Endothelial cell (in vitro differentiated cells): ENCODE measurements at regions not wholly inside any gene's neighbourhood (a gene's known extent, or its start where the extent isn't known, plus 50 kb on each side); places are given as distances from the start of the nearest gene placed in this dataset.

Experiments used
- DNase-seq: peaks from one replicate; pipeline ENCODE4 v3.0.0; 2021; ENCODE audit warnings: low spot score
- H3K27ac Mint-ChIP-seq: one replicate; pipeline ENCODE4 v1.8.0; 2021; ENCODE audit warnings: mixed read lengths, inconsistent platforms; ENCODE audit not compliant: unreplicated experiment
- H3K27me3 Mint-ChIP-seq: one replicate; pipeline ENCODE4 v1.8.0; 2021; ENCODE audit warnings: mild to moderate bottlenecking, moderate library complexity, mixed read lengths, inconsistent platforms; ENCODE audit not compliant: unreplicated experiment
- H3K36me3 Mint-ChIP-seq: one replicate; pipeline ENCODE4 v1.8.0; 2021; ENCODE audit warnings: mild to moderate bottlenecking, low read depth, mixed read lengths, inconsistent platforms; ENCODE audit not compliant: unreplicated experiment
- H3K4me1 Mint-ChIP-seq: one replicate; pipeline ENCODE4 v1.8.0; 2021; ENCODE audit warnings: mild to moderate bottlenecking, mixed read lengths, inconsistent platforms; ENCODE audit not compliant: unreplicated experiment
- H3K4me3 Mint-ChIP-seq: one replicate; pipeline ENCODE4 v1.8.0; 2021; ENCODE audit warnings: mild to moderate bottlenecking, mixed read lengths, inconsistent platforms; ENCODE audit not compliant: unreplicated experiment
- H3K9me3 Mint-ChIP-seq: one replicate; pipeline ENCODE4 v1.8.0; 2021; ENCODE audit warnings: mixed read lengths, inconsistent platforms; ENCODE audit not compliant: unreplicated experiment
- TF ChIP-seq, protein P1 (sequence below): fragments of 200-600 bp; sonication (generic); IDR thresholded peaks from one replicate; pipeline ENCODE4 v1.5.0; 2021; ENCODE audit warnings: antibody characterized with exemption; ENCODE audit not compliant: unreplicated experiment

DNA sequence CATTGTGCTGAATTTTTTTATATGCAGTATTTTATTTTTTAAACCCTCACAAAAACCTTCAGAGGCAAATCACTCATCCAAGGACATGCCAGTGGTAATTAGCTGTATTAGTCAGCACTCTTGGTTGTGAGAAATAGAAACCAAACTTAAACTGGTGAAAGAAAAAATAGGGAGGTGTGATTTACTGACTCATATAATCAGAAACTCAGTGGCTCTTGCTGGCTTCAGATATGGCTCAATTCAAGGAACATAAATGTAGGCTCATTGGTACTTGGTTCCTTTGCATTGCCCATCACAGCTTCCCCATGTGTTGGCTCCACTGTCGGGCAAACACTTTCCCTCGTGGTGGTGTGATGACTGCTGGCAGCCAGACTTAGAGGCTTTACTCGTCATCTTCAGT, 497.2 kb downstream of the MAT2B start:
- Mint-ChIP-seq H3K27ac (no peak overlapping the region), H3K4me1 (no peaks in the 10 kb centered on the region), H3K9me3 (no peaks in the 10 kb centered on the region), H3K36me3 (no peaks in the 10 kb centered on the region), H3K27me3 (no peaks in the 10 kb centered on the region), H3K4me3 (no peak overlapping the region)
- TF ChIP-seq, protein P1, sequence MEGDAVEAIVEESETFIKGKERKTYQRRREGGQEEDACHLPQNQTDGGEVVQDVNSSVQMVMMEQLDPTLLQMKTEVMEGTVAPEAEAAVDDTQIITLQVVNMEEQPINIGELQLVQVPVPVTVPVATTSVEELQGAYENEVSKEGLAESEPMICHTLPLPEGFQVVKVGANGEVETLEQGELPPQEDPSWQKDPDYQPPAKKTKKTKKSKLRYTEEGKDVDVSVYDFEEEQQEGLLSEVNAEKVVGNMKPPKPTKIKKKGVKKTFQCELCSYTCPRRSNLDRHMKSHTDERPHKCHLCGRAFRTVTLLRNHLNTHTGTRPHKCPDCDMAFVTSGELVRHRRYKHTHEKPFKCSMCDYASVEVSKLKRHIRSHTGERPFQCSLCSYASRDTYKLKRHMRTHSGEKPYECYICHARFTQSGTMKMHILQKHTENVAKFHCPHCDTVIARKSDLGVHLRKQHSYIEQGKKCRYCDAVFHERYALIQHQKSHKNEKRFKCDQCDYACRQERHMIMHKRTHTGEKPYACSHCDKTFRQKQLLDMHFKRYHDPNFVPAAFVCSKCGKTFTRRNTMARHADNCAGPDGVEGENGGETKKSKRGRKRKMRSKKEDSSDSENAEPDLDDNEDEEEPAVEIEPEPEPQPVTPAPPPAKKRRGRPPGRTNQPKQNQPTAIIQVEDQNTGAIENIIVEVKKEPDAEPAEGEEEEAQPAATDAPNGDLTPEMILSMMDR = no peak
- DNase-seq = no peak

DNA sequence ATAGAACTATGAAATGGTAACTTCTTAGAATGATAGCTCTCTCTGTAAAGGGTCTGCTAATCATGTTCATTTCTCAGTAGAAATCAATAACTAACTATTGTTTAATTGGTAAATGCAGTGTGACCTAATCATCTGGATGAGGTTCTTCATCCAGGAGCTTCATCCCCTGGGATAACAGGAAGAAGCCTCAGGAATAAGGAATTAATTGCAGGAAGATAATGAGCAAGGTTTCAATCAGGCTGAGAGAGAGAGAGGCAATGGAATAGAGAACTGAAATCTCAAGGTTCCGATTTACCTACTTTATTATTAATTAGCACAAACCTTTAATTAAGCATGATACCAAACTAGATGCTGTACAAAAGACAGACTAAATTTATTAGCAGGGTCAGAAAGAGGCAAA, 499.7 kb downstream of the MAT2B start:
- H3K36me3 Mint-ChIP-seq = no peaks in the 10 kb centered on the region

DNA sequence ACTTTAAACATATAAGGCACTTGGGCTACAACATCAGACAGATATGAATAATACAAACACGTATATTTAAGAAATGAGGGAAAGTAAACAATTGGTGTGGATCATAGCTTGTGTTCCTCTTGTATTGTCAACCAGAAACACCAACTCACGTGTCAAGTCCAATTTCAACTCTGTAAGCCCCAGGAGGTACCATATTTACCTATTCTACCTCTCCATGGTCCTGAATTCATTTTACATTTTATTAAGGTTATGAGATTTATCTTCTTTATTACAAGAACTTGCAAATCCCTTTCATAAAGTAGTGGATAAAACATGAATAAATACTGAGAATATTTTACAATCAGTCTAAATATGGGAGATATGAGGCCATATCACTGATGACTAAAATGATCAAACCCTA, 501.6 kb downstream of the MAT2B start:
- Mint-ChIP-seq H3K4me3 (no peak overlapping the region), H3K27ac (no peak overlapping the region), H3K9me3 (no peaks in the 10 kb centered on the region), H3K4me1 (no peaks in the 10 kb centered on the region), H3K27me3 (no peaks in the 10 kb centered on the region), H3K36me3 (no peaks in the 10 kb centered on the region)
- TF ChIP-seq, protein P1 = no peak
- DNase-seq = no peak

More for the DNA sequence above, 499.7 kb downstream of the MAT2B start:
- Mint-ChIP-seq H3K4me1 (no peaks in the 10 kb centered on the region), H3K4me3 (no peak overlapping the region), H3K9me3 (no peaks in the 10 kb centered on the region), H3K27me3 (no peaks in the 10 kb centered on the region), H3K27ac (no peak overlapping the region)
- no peak for DNase-seq
- TF ChIP-seq, protein P1 = no peak

DNA sequence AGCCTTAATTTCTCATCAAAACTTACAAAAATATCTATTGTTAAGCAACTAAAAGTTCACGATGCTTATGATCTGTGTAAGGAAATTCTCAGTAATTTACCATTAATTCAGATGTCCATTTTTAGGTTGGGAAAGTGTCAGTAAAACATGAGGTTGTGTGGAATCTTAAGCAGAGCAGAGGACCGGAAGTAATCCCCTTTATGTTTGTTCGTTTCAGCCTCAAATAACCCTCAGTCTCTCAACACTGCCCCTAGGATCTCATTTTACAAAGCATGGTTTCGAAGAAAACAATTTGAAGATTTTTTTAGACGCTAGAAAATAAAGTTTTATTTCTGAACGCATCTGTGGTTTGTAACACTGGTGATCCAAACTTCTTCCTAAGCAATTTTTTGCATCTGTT, 504.2 kb downstream of the MAT2B start:
- Mint-ChIP-seq H3K9me3 (no peaks in the 10 kb centered on the region), H3K4me1 (no peaks in the 10 kb centered on the region), H3K27ac (no peak overlapping the region), H3K36me3 (no peaks in the 10 kb centered on the region), H3K27me3 (peaks cover 2% of the 10 kb centered on the region), H3K4me3 (no peak overlapping the region)
- DNase-seq = no peak
- TF ChIP-seq, protein P1 = no peak

DNA sequence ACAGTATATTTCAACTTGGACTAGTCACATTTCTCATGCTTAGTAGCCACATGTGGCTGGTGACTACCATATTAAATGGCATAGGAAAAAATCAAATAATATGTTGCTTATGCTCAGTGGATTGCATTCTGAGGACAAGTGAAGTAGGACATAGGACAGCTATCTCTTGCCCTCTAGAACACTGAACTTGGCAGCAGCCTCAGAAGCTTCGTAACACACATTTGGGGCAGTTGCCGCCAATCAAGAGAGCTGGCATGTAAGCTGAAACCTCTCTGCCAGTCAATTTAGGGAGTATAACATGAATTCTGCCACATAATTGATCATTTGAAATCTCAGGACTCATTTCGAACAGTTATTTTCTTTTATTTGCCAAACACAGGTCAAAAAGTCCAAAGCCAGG, 505.5 kb downstream of the MAT2B start:
- DNase-seq = no peak
- Mint-ChIP-seq H3K36me3 (no peaks in the 10 kb centered on the region), H3K27me3 (peaks cover 2% of the 10 kb centered on the region), H3K27ac (no peak overlapping the region), H3K4me1 (no peaks in the 10 kb centered on the region), H3K9me3 (no peaks in the 10 kb centered on the region), H3K4me3 (no peak overlapping the region)
- TF ChIP-seq, protein P1 = no peak
